WTC11 (cell line): ENCODE measurements at regions not wholly inside any gene's neighbourhood (a gene's known extent, or its start where the extent isn't known, plus 50 kb on each side); places are given as distances from the start of the nearest gene placed in this dataset.

Experiments
- ATAC-seq: fragments of 200-7000 bp; cut with Tn5 transposase; 2 replicates; pipeline ENCODE4 v1.10.0; 2021; ENCODE audit warnings: mild to moderate bottlenecking, moderate library complexity
- CTCF ChIA-PET: fragments of 300-600 bp; sonication (Branson Sonifier 250); formaldehyde crosslinking; loops from one replicate; lab custom pipeline; 2021; ENCODE audit warnings: antibody characterized with exemption; lab: Charles Lee
- POLR2A ChIA-PET: fragments of 350-600 bp; sonication (Branson Sonifier 250); formaldehyde crosslinking; loops from one replicate; lab custom pipeline; 2021; ENCODE audit warnings: antibody characterized with exemption; lab: Charles Lee
- DNase-seq: peaks from one replicate; pipeline ENCODE4 v3.0.0; 2021; ENCODE audit warnings: low spot score
- H3K27ac Mint-ChIP-seq: 2 replicates; pipeline ENCODE4 v1.8.0; 2021; ENCODE audit warnings: mixed read lengths
- H3K27me3 Mint-ChIP-seq: 2 replicates; pipeline ENCODE4 v1.8.0; 2021; ENCODE audit warnings: low read depth, mild to moderate bottlenecking, moderate library complexity, mixed read lengths
- H3K36me3 Mint-ChIP-seq: 2 replicates; pipeline ENCODE4 v1.8.0; 2021; ENCODE audit warnings: mixed read lengths
- H3K4me1 Mint-ChIP-seq: 2 replicates; pipeline ENCODE4 v1.8.0; 2022; ENCODE audit warnings: mixed read lengths
- H3K4me3 Mint-ChIP-seq: 2 replicates; pipeline ENCODE4 v1.8.0; 2021; ENCODE audit warnings: mild to moderate bottlenecking, moderate library complexity, mixed read lengths
- H3K9me3 Mint-ChIP-seq: 2 replicates; pipeline ENCODE4 v1.8.0; 2021; ENCODE audit warnings: mixed read lengths
- ATF1 ChIP-seq: sonication (generic); formaldehyde crosslinking; IDR thresholded peaks from 2 replicates; pipeline ENCODE4 v1.8.1; 2023; ENCODE audit warnings: mild to moderate bottlenecking, moderate library complexity, missing genetic modification reagents
- CREB1 ChIP-seq: sonication (generic); formaldehyde crosslinking; IDR thresholded peaks from 2 replicates; pipeline ENCODE4 v1.8.0; 2023; ENCODE audit warnings: mild to moderate bottlenecking, missing genetic modification reagents
- ETV6 ChIP-seq: sonication (generic); formaldehyde crosslinking; IDR thresholded peaks from 2 replicates; pipeline ENCODE4 v1.8.1; 2022; ENCODE audit warnings: mild to moderate bottlenecking, missing genetic modification reagents
- FOXJ3 ChIP-seq: sonication (generic); formaldehyde crosslinking; IDR thresholded peaks from 2 replicates; pipeline ENCODE4 v1.9.0; 2021; ENCODE audit warnings: missing genetic modification reagents, mild to moderate bottlenecking, borderline replicate concordance
- FOXP1 ChIP-seq: sonication (generic); formaldehyde crosslinking; IDR thresholded peaks from 2 replicates; pipeline ENCODE4 v1.8.0; 2022; ENCODE audit warnings: missing genetic modification reagents, mild to moderate bottlenecking, moderate library complexity, borderline replicate concordance
- GRHL2 ChIP-seq: fragments of 250-450 bp; sonication (Bioruptor Pico); IDR thresholded peaks from 2 replicates; pipeline ENCODE4 v1.8.0; 2022; ENCODE audit warnings: mild to moderate bottlenecking, moderate library complexity; ENCODE audit not compliant: insufficient replicate concordance, severe bottlenecking
- IRF1 ChIP-seq: sonication (generic); formaldehyde crosslinking; IDR thresholded peaks from 2 replicates; pipeline ENCODE4 v1.8.0; 2023; ENCODE audit warnings: missing genetic modification reagents
- KAT7 ChIP-seq: sonication (generic); formaldehyde crosslinking; IDR thresholded peaks from 2 replicates; pipeline ENCODE4 v1.8.1; 2023; ENCODE audit warnings: missing genetic modification reagents, mild to moderate bottlenecking, borderline replicate concordance
- MXD4 ChIP-seq: fragments of 250-450 bp; sonication (Bioruptor Pico); IDR thresholded peaks from 2 replicates; pipeline ENCODE4 v1.8.0; 2021; ENCODE audit warnings: mild to moderate bottlenecking, moderate library complexity, borderline replicate concordance
- NFYB ChIP-seq: sonication (generic); formaldehyde crosslinking; conservative IDR thresholded peaks from 2 replicates; pipeline ENCODE4 v1.8.0; 2022; ENCODE audit warnings: low read depth, missing genetic modification reagents
- SMAD3 ChIP-seq: sonication (generic); formaldehyde crosslinking; IDR thresholded peaks from 2 replicates; pipeline ENCODE4 v1.8.0; 2022; ENCODE audit warnings: missing genetic modification reagents, mild to moderate bottlenecking, borderline replicate concordance
- TCF7 ChIP-seq: sonication (generic); formaldehyde crosslinking; IDR thresholded peaks from 2 replicates; pipeline ENCODE4 v1.8.0; 2022; ENCODE audit warnings: mild to moderate bottlenecking, low read depth, missing genetic modification reagents, moderate library complexity
- TP53 ChIP-seq: sonication (generic); formaldehyde crosslinking; IDR thresholded peaks from 2 replicates; pipeline ENCODE4 v1.8.1; 2023; ENCODE audit warnings: mild to moderate bottlenecking, missing genetic modification reagents
- ZNF396 ChIP-seq: fragments of 250-450 bp; sonication (Bioruptor Pico); IDR thresholded peaks from 2 replicates; pipeline ENCODE4 v1.8.0; 2021; ENCODE audit warnings: mild to moderate bottlenecking, moderate library complexity, borderline replicate concordance
- ZNF671 ChIP-seq: fragments of 250-450 bp; sonication (Bioruptor Pico); IDR thresholded peaks from 2 replicates; pipeline ENCODE4 v1.8.0; 2021; ENCODE audit warnings: mild to moderate bottlenecking
- TF ChIP-seq, protein P1 (sequence below): fragments of 250-450 bp; sonication (Bioruptor Pico); IDR thresholded peaks from 2 replicates; pipeline ENCODE4 v1.9.0; 2021; ENCODE audit warnings: mild to moderate bottlenecking, borderline replicate concordance
- TF ChIP-seq, protein P2 (sequence below): sonication (generic); formaldehyde crosslinking; IDR thresholded peaks from 2 replicates; pipeline ENCODE4 v1.8.1; 2022; ENCODE audit warnings: mild to moderate bottlenecking, moderate library complexity, missing genetic modification reagents
- TF ChIP-seq, protein P3 (sequence below): fragments of 250-450 bp; sonication (Bioruptor Pico); IDR thresholded peaks from 2 replicates; pipeline ENCODE4 v1.9.0; 2021; ENCODE audit warnings: mild to moderate bottlenecking
- TF ChIP-seq, protein P4 (sequence below): sonication (generic); formaldehyde crosslinking; IDR thresholded peaks from 2 replicates; pipeline ENCODE4 v1.8.0; 2023; ENCODE audit warnings: mild to moderate bottlenecking, missing genetic modification reagents
- TF ChIP-seq, protein P5 (sequence below): sonication (generic); formaldehyde crosslinking; IDR thresholded peaks from 2 replicates; pipeline ENCODE4 v1.8.0; 2023; ENCODE audit warnings: missing genetic modification reagents, mild to moderate bottlenecking, borderline replicate concordance

GRCh38 chr4:129455482-129455881 is 359.5 kb downstream of the C4orf33 start (continued):
- TF ChIP-seq, protein P1, sequence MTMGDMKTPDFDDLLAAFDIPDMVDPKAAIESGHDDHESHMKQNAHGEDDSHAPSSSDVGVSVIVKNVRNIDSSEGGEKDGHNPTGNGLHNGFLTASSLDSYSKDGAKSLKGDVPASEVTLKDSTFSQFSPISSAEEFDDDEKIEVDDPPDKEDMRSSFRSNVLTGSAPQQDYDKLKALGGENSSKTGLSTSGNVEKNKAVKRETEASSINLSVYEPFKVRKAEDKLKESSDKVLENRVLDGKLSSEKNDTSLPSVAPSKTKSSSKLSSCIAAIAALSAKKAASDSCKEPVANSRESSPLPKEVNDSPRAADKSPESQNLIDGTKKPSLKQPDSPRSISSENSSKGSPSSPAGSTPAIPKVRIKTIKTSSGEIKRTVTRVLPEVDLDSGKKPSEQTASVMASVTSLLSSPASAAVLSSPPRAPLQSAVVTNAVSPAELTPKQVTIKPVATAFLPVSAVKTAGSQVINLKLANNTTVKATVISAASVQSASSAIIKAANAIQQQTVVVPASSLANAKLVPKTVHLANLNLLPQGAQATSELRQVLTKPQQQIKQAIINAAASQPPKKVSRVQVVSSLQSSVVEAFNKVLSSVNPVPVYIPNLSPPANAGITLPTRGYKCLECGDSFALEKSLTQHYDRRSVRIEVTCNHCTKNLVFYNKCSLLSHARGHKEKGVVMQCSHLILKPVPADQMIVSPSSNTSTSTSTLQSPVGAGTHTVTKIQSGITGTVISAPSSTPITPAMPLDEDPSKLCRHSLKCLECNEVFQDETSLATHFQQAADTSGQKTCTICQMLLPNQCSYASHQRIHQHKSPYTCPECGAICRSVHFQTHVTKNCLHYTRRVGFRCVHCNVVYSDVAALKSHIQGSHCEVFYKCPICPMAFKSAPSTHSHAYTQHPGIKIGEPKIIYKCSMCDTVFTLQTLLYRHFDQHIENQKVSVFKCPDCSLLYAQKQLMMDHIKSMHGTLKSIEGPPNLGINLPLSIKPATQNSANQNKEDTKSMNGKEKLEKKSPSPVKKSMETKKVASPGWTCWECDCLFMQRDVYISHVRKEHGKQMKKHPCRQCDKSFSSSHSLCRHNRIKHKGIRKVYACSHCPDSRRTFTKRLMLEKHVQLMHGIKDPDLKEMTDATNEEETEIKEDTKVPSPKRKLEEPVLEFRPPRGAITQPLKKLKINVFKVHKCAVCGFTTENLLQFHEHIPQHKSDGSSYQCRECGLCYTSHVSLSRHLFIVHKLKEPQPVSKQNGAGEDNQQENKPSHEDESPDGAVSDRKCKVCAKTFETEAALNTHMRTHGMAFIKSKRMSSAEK (CRISPR knock-in tag), result no peak

DNA sequence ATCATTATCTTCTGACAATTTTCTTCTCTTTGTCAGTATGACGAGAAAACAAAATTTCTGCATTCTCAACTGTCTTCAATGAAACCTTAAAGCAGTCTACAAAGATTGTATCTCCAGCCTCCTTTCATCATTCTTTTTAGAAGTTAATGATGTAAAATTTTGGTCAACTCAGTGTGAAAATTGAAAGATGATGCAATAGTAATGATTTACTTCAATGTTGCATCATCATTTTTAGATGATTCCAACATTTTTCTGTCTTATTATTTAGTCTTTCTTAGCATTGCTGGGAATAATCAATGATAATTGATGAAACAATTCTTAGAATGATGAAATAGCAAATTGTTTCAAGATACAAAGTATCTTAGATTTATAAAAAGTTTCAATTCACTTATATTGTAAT is 372.7 kb downstream of the C4orf33 start:
- Mint-ChIP-seq H3K27ac (no peak overlapping the region), H3K4me3 (no peak overlapping the region), H3K36me3 (no peaks in the 10 kb centered on the region), H3K9me3 (peaks cover 5% of the 10 kb centered on the region; the same call in 1 of the 2 replicates), H3K27me3 (no peaks in the 10 kb centered on the region), H3K4me1 (no peaks in the 10 kb centered on the region)
- POLR2A ChIA-PET, result no interaction called here
- DNase-seq, result no peak
- TF ChIP-seq FOXJ3 (no peak), FOXP1 (CRISPR knock-in tag) (no peak), KAT7 (CRISPR knock-in tag) (no peak), ZNF396 (CRISPR knock-in tag) (no peak), TCF7 (CRISPR knock-in tag) (no peak), ZNF671 (no peak), IRF1 (no peak), GRHL2 (CRISPR knock-in tag) (no peak), TP53 (no peak), NFYB (CRISPR knock-in tag) (no peak), ATF1 (no peak), ETV6 (CRISPR knock-in tag) (no peak), MXD4 (CRISPR knock-in tag) (no peak), CREB1 (CRISPR knock-in tag) (no peak), SMAD3 (no peak)
- TF ChIP-seq, protein P2, sequence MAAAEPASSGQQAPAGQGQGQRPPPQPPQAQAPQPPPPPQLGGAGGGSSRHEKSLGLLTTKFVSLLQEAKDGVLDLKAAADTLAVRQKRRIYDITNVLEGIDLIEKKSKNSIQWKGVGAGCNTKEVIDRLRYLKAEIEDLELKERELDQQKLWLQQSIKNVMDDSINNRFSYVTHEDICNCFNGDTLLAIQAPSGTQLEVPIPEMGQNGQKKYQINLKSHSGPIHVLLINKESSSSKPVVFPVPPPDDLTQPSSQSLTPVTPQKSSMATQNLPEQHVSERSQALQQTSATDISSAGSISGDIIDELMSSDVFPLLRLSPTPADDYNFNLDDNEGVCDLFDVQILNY (CRISPR knock-in tag), result no peak
- TF ChIP-seq, protein P3, sequence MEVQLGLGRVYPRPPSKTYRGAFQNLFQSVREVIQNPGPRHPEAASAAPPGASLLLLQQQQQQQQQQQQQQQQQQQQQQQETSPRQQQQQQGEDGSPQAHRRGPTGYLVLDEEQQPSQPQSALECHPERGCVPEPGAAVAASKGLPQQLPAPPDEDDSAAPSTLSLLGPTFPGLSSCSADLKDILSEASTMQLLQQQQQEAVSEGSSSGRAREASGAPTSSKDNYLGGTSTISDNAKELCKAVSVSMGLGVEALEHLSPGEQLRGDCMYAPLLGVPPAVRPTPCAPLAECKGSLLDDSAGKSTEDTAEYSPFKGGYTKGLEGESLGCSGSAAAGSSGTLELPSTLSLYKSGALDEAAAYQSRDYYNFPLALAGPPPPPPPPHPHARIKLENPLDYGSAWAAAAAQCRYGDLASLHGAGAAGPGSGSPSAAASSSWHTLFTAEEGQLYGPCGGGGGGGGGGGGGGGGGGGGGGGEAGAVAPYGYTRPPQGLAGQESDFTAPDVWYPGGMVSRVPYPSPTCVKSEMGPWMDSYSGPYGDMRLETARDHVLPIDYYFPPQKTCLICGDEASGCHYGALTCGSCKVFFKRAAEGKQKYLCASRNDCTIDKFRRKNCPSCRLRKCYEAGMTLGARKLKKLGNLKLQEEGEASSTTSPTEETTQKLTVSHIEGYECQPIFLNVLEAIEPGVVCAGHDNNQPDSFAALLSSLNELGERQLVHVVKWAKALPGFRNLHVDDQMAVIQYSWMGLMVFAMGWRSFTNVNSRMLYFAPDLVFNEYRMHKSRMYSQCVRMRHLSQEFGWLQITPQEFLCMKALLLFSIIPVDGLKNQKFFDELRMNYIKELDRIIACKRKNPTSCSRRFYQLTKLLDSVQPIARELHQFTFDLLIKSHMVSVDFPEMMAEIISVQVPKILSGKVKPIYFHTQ, result no peak
- TF ChIP-seq, protein P4, sequence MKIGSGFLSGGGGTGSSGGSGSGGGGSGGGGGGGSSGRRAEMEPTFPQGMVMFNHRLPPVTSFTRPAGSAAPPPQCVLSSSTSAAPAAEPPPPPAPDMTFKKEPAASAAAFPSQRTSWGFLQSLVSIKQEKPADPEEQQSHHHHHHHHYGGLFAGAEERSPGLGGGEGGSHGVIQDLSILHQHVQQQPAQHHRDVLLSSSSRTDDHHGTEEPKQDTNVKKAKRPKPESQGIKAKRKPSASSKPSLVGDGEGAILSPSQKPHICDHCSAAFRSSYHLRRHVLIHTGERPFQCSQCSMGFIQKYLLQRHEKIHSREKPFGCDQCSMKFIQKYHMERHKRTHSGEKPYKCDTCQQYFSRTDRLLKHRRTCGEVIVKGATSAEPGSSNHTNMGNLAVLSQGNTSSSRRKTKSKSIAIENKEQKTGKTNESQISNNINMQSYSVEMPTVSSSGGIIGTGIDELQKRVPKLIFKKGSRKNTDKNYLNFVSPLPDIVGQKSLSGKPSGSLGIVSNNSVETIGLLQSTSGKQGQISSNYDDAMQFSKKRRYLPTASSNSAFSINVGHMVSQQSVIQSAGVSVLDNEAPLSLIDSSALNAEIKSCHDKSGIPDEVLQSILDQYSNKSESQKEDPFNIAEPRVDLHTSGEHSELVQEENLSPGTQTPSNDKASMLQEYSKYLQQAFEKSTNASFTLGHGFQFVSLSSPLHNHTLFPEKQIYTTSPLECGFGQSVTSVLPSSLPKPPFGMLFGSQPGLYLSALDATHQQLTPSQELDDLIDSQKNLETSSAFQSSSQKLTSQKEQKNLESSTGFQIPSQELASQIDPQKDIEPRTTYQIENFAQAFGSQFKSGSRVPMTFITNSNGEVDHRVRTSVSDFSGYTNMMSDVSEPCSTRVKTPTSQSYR (CRISPR knock-in tag), result no peak
- TF ChIP-seq, protein P5, sequence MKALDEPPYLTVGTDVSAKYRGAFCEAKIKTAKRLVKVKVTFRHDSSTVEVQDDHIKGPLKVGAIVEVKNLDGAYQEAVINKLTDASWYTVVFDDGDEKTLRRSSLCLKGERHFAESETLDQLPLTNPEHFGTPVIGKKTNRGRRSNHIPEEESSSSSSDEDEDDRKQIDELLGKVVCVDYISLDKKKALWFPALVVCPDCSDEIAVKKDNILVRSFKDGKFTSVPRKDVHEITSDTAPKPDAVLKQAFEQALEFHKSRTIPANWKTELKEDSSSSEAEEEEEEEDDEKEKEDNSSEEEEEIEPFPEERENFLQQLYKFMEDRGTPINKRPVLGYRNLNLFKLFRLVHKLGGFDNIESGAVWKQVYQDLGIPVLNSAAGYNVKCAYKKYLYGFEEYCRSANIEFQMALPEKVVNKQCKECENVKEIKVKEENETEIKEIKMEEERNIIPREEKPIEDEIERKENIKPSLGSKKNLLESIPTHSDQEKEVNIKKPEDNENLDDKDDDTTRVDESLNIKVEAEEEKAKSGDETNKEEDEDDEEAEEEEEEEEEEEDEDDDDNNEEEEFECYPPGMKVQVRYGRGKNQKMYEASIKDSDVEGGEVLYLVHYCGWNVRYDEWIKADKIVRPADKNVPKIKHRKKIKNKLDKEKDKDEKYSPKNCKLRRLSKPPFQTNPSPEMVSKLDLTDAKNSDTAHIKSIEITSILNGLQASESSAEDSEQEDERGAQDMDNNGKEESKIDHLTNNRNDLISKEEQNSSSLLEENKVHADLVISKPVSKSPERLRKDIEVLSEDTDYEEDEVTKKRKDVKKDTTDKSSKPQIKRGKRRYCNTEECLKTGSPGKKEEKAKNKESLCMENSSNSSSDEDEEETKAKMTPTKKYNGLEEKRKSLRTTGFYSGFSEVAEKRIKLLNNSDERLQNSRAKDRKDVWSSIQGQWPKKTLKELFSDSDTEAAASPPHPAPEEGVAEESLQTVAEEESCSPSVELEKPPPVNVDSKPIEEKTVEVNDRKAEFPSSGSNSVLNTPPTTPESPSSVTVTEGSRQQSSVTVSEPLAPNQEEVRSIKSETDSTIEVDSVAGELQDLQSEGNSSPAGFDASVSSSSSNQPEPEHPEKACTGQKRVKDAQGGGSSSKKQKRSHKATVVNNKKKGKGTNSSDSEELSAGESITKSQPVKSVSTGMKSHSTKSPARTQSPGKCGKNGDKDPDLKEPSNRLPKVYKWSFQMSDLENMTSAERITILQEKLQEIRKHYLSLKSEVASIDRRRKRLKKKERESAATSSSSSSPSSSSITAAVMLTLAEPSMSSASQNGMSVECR (CRISPR knock-in tag), result no peak
- no peak for ATAC-seq
- CTCF ChIA-PET, result no interaction called here
